ENCODE measurements at regions not wholly inside any gene's neighbourhood (a gene's known extent, or its start where the extent isn't known, plus 50 kb on each side); places are given as distances from the start of the nearest gene placed in this dataset.

DNA sequence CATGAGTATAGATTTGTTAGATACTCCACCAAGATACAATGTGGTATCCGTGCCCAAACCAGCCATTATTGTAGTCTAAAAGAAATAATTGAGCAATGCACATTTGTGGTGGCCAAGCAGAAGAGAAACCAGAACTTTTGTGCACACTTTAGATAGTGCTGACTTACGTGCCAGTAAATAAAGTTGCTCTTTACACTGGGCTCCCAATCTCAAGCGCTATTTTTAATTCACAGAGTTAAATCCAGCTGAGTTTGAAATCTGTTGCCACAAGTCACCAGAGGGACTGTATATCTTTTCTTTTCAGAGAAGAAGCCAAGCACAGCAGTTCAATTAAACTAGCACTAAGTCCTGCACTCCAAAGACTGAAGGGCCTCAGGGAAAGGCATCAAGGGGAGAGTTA, 680.4 kb downstream of the TDRD15 start:
- no peak overlapping the region for H2AFZ ChIP-seq (ENCODE audit: low read depth, low read length, severe bottlenecking)
- no peaks in the 10 kb centered on the region for H3K9me3 ChIP-seq (ENCODE audit: insufficient read depth, low read length)
- TF ChIP-seq EZH2phosphoT487 (conservative IDR thresholded peaks at IDR 0.05; ENCODE audit: low read length), result no peak
- TF ChIP-seq, protein P1, sequence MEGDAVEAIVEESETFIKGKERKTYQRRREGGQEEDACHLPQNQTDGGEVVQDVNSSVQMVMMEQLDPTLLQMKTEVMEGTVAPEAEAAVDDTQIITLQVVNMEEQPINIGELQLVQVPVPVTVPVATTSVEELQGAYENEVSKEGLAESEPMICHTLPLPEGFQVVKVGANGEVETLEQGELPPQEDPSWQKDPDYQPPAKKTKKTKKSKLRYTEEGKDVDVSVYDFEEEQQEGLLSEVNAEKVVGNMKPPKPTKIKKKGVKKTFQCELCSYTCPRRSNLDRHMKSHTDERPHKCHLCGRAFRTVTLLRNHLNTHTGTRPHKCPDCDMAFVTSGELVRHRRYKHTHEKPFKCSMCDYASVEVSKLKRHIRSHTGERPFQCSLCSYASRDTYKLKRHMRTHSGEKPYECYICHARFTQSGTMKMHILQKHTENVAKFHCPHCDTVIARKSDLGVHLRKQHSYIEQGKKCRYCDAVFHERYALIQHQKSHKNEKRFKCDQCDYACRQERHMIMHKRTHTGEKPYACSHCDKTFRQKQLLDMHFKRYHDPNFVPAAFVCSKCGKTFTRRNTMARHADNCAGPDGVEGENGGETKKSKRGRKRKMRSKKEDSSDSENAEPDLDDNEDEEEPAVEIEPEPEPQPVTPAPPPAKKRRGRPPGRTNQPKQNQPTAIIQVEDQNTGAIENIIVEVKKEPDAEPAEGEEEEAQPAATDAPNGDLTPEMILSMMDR (IDR thresholded peaks at IDR 0.05; ENCODE audit: insufficient read depth, low read length, poor library complexity, severe bottlenecking), result no peak

DNA sequence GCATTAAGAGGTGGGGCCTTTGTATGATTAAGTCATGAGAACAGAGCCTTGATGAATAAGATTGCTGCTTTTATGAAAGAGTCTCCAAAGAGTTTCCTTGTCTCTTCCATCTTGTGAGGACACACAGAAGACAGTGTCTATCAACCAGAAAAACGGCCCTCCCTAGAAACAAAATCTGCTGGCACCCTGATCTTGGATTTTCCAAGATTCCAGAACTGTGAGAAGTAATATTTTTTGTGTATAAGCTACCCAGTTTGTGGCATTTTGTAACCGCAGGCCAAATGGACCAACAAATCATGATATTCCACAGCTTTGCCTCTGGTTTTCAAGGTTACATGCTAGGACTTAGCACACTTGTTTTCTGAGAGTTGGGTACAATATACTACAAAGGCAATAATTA, 687.8 kb downstream of the TDRD15 start:
- Histone ChIP-seq H3K9me2 (replicated peaks; ENCODE audit: insufficient read depth, low read length) (no peaks in the 10 kb centered on the region), H3K27ac (ENCODE audit: low read depth, low read length) (no peak overlapping the region), H3K4me3 (ENCODE audit: insufficient read depth, low read length, poor library complexity, severe bottlenecking) (no peak overlapping the region), H3K4me2 (ENCODE audit: low read depth, low read length, poor library complexity, severe bottlenecking) (no peak overlapping the region), H3K36me3 (ENCODE audit: low read length) (no peaks in the 10 kb centered on the region), H3K27me3 (ENCODE audit: low read length) (no peaks in the 10 kb centered on the region), H3F3A (ENCODE audit: insufficient read depth) (no peaks in the 10 kb centered on the region), H3K9ac (ENCODE audit: low read length) (no peak overlapping the region), H3K79me2 (ENCODE audit: insufficient read depth, low read length) (no peaks in the 10 kb centered on the region), H3K9me3 (ENCODE audit: insufficient read depth, low read length) (no peaks in the 10 kb centered on the region), H4K20me1 (ENCODE audit: low read depth, low read length) (no peaks in the 10 kb centered on the region), H2AFZ (ENCODE audit: low read depth, low read length, severe bottlenecking) (no peak overlapping the region)
- TF ChIP-seq EZH2phosphoT487 (conservative IDR thresholded peaks at IDR 0.05; ENCODE audit: low read length), result no peak
- TF ChIP-seq, protein P1 (IDR thresholded peaks at IDR 0.05; ENCODE audit: insufficient read depth, low read length, poor library complexity, severe bottlenecking), result no peak

More for the DNA sequence above, 680.4 kb downstream of the TDRD15 start:
- H3F3A ChIP-seq (ENCODE audit: insufficient read depth), result no peaks in the 10 kb centered on the region
- no peaks in the 10 kb centered on the region for H3K36me3 ChIP-seq (ENCODE audit: low read length)
- no peaks in the 10 kb centered on the region for H4K20me1 ChIP-seq (ENCODE audit: low read depth, low read length)
- no peaks in the 10 kb centered on the region for H3K79me2 ChIP-seq (ENCODE audit: insufficient read depth, low read length)
- H3K9me2 ChIP-seq (replicated peaks; ENCODE audit: insufficient read depth, low read length), result no peaks in the 10 kb centered on the region
- no peak overlapping the region for H3K4me2 ChIP-seq (ENCODE audit: low read depth, low read length, poor library complexity, severe bottlenecking)
- H3K9ac ChIP-seq (ENCODE audit: low read length), result no peak overlapping the region
- no peak overlapping the region for H3K4me3 ChIP-seq (ENCODE audit: insufficient read depth, low read length, poor library complexity, severe bottlenecking)
- H3K27ac ChIP-seq (ENCODE audit: low read depth, low read length), result no peak overlapping the region
- H3K27me3 ChIP-seq (ENCODE audit: low read length), result no peaks in the 10 kb centered on the region

DNA sequence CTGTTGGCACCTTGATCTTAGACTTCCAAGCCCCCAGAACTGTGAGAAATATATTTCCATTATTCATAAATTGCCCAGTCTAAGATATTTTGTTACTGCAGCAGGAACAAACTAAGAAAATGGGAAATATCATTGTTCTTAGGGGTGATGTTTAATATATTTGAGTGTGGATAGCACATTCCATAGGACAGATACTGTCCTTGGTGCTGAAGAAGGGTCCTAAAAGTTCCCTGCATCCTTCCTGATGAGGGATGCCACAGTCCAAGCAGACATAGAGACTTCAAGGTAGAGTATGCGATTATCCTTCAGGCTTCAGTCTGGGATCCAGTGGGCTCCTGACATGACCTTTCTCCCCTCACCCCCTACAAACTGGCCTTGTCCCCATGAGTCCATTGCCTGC, 689.0 kb downstream of the TDRD15 start:
- Histone ChIP-seq H3K4me3 (ENCODE audit: insufficient read depth, low read length, poor library complexity, severe bottlenecking) (no peak overlapping the region), H3K9me3 (ENCODE audit: insufficient read depth, low read length) (no peaks in the 10 kb centered on the region), H3K79me2 (ENCODE audit: insufficient read depth, low read length) (no peaks in the 10 kb centered on the region), H3K4me2 (ENCODE audit: low read depth, low read length, poor library complexity, severe bottlenecking) (no peak overlapping the region), H3K27ac (ENCODE audit: low read depth, low read length) (no peak overlapping the region), H4K20me1 (ENCODE audit: low read depth, low read length) (no peaks in the 10 kb centered on the region), H3F3A (ENCODE audit: insufficient read depth) (no peaks in the 10 kb centered on the region), H3K9me2 (replicated peaks; ENCODE audit: insufficient read depth, low read length) (no peaks in the 10 kb centered on the region), H3K27me3 (ENCODE audit: low read length) (no peaks in the 10 kb centered on the region), H3K36me3 (ENCODE audit: low read length) (no peaks in the 10 kb centered on the region), H2AFZ (ENCODE audit: low read depth, low read length, severe bottlenecking) (no peak overlapping the region), H3K9ac (ENCODE audit: low read length) (no peak overlapping the region)
- TF ChIP-seq EZH2phosphoT487 (conservative IDR thresholded peaks at IDR 0.05; ENCODE audit: low read length), result no peak
- TF ChIP-seq, protein P1 (IDR thresholded peaks at IDR 0.05; ENCODE audit: insufficient read depth, low read length, poor library complexity, severe bottlenecking), result no peak
